Adrenal gland (tissue), 9 donors: ENCODE measurements at regions not wholly inside any gene's neighbourhood (a gene's known extent, or its start where the extent isn't known, plus 50 kb on each side); places are given as distances from the start of the nearest gene placed in this dataset.

Experiments
- DNase-seq, 7 donors: peaks; one replicate each; pipeline ENCODE4 v3.0.0-alpha.2; 2019 to 2020
- H3K27ac ChIP-seq, 5 donors: fragments of 200-600 bp; sonication (generic) in 4 of 5; 1 replicate in 3 of 5; 2 replicates in 2 of 5; pipeline versions ENCODE4 v1.5.1 to v1.8.0; 2016 to 2020; ENCODE audit warnings: mild to moderate bottlenecking in 1 of 5
- H3K27me3 ChIP-seq: fragments of 200-600 bp; 2 replicates; pipeline ENCODE4 v1.8.0; 2021
- H3K36me3 ChIP-seq, 2 donors: fragments of 200-600 bp; replicated peaks in 1 of 2; 1 replicate in 1 of 2; 2 replicates in 1 of 2; pipeline versions ENCODE4 v1.5.1 to v1.8.0; 2018 to 2022
- H3K4me1 ChIP-seq, 2 donors: fragments of 200-600 bp; replicated peaks in 1 of 2; 1 replicate in 1 of 2; 2 replicates in 1 of 2; pipeline versions ENCODE4 v1.5.1 to v1.8.0; 2018 to 2021
- H3K4me3 ChIP-seq, 4 donors: fragments of 200-600 bp; sonication (generic) in 3 of 4; one replicate each; pipeline ENCODE4 v1.5.1; 2016 to 2018
- H3K9me3 ChIP-seq, 3 donors: fragments of 200-600 bp; sonication (generic) in 1 of 3; replicated peaks in 1 of 3; 1 replicate in 2 of 3; 2 replicates in 1 of 3; pipeline versions ENCODE4 v1.5.1 to v1.8.0; 2016 to 2021
- POLR2A ChIP-seq, 2 donors: fragments of 450-650 bp; IDR thresholded peaks; one replicate each; pipeline ENCODE4 v1.6.1; 2017; ENCODE audit warnings: antibody characterized with exemption in 2 of 2, mild to moderate bottlenecking in 2 of 2, moderate library complexity in 1 of 2
- WGBS, 4 donors: extraction: QIAGEN DNeasy Blood & Tissue Kit in 2 of 4; methylation state at CpG; one replicate each; pipeline versions ENCODE4 v1.1.5 to v1.1.7; 2013 to 2017; 5-methylcytosine and 5-hydroxymethylcytosine counted together
- intact Hi-C, 2 donors: fragments of 100-400 bp; cut with DNase I; formaldehyde crosslinking; loops; one replicate each; pipeline versions ENCODE4 v1.14.1 to v1.15.0; 2022 to 2023
- TF ChIP-seq, protein P1 (sequence below), 6 experiments: fragments of 450-650 bp in 4 of 6; fragments of 200-600 bp in 2 of 6; sonication (generic) in 1 of 6; IDR thresholded peaks; 1 replicate in 5 of 6; 2 replicates in 1 of 6; pipeline versions ENCODE4 v1.5.1 to v1.8.0; 2016 to 2021; ENCODE audit warnings: antibody characterized with exemption in 6 of 6, mild to moderate bottlenecking in 2 of 6, moderate library complexity in 1 of 6
- donor health status: healthy with polysubstance abuse.
- donor health status: Bipolar disorder and iron deficiency.
- donor health status: DM: yes; HTN: yes; CAD: no.
- donor health status: DM: no; HTN: no; CAD: no.
- donor health status: DM: no; HTN: no; CAD: no.

DNA sequence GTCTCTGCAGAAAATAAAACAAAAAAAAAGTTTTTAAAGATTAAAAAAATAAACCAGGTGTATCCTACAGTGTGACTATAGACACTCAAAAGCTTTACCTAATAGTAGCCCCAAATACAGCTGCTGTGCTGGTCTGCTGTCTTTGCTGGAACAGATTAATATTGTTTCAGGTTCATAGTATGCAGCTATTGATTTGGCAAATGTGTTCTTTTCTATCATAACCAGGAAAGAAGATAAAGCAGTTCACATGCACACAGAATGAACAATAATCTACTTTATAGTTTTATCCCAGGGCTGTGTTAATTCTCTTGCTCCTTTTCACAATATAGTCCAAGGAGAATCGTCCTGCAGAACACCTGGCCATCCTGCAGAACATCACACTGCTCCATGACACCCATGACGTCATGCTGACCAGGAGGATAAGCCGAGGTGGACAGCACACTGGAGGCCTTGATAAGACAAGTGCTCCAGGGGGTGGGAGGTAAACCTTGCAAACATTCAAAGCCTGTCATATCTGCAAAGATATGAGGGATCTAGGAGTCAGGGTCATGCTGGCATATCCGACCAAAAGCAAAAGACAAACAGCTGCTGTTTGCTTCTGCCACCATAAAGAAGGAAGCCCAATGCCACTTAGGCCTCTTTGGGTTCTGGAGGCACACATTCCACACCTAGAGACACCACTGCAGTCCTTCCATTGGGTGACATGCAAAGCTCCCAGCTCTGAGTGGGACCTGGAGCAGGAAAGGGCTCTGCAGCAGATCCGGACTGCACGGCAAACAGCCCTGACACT is 86.1 kb upstream of the SLC2A1 start:
- no peak overlapping the region for H3K27ac ChIP-seq
- intact Hi-C loops: no loop called here
- DNase-seq: peak in 1 of 7 donors; percentile 60
- H3K27me3 ChIP-seq: no peaks in the 10 kb centered on the region
- H3K4me3 ChIP-seq: no peak overlapping the region
- no peaks in the 10 kb centered on the region for H3K9me3 ChIP-seq
- no peaks in the 10 kb centered on the region for H3K4me1 ChIP-seq
- 61 to 68% (median 61%) methylated on average over 5 to 6 of the region's 6 CpGs for WGBS, 4 donors
- TF ChIP-seq, protein P1, sequence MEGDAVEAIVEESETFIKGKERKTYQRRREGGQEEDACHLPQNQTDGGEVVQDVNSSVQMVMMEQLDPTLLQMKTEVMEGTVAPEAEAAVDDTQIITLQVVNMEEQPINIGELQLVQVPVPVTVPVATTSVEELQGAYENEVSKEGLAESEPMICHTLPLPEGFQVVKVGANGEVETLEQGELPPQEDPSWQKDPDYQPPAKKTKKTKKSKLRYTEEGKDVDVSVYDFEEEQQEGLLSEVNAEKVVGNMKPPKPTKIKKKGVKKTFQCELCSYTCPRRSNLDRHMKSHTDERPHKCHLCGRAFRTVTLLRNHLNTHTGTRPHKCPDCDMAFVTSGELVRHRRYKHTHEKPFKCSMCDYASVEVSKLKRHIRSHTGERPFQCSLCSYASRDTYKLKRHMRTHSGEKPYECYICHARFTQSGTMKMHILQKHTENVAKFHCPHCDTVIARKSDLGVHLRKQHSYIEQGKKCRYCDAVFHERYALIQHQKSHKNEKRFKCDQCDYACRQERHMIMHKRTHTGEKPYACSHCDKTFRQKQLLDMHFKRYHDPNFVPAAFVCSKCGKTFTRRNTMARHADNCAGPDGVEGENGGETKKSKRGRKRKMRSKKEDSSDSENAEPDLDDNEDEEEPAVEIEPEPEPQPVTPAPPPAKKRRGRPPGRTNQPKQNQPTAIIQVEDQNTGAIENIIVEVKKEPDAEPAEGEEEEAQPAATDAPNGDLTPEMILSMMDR (IDR thresholded peaks at IDR 0.05): no peak
- TF ChIP-seq POLR2A (IDR thresholded peaks at IDR 0.05): no peak
- no peaks in the 10 kb centered on the region for H3K36me3 ChIP-seq

DNA sequence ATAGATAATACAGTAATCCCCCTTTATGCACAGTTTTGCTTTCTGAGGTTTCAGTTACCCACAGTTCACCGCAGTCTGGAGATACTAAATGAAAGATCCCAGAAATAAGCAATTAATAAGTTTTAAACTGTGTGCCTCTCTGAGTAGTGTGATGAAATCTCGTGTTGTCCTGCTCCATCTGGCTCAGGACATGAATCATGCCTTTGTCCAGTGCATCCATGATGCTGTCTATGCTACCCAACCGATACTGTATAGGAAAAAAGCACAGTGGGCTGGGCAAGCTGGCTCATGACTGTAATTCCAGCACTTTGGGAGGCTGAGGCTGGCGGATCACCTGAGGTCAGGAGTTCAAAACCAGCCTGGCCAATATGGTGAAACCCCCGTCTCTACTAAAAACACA is 85.0 kb upstream of the SLC2A1 start:
- Histone ChIP-seq H3K4me3 (no peak overlapping the region), H3K36me3 (no peaks in the 10 kb centered on the region), H3K27me3 (no peaks in the 10 kb centered on the region), H3K4me1 (no peaks in the 10 kb centered on the region), H3K27ac (no peak overlapping the region), H3K9me3 (no peaks in the 10 kb centered on the region)
- WGBS, 4 donors: 77 to 90% (median 84%) methylated on average over 5 of the region's 5 CpGs
- TF ChIP-seq POLR2A (IDR thresholded peaks at IDR 0.05): no peak
- TF ChIP-seq, protein P1 (IDR thresholded peaks at IDR 0.05): no peak
- intact Hi-C loops: no loop called here
- DNase-seq: no peak

DNA sequence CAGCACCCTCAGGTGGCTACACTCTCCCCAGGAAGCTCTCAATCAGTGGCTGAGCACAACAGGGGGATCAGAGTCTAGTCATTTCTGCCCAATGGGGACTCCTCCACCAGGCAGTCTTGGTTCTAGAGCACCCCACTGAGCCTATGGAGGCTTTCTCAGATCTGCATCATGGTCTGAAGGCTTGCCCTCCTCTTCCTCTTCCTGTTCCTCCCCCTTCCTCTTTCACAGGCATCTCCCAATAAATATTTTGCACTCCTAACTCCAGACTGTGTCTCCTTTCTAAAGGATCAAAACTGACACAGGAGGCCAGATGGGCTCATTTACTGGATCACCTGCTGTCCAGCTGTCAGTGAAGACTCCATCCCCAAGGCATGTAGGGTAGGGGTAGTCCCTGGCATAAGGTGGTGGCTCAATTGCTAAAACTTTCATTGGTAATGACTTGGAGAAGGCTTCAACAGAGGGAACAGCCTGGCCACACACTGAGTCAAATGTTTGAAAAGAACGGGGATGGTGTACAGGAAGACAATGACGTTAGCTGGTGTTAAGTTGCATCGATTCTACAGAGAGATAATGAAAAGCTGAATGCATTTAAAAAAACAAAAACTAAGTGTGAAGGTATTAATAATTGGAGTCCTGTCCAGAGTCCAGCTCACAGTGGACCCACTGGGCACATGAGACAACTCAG is 84.2 kb upstream of the SLC2A1 start:
- H3K27me3 ChIP-seq: no peaks in the 10 kb centered on the region
- no peaks in the 10 kb centered on the region for H3K4me1 ChIP-seq
- DNase-seq: no peak
- WGBS, 4 donors: 85 to 93% (median 89%) methylated on average over 3 of the region's 3 CpGs
- no peak overlapping the region for H3K27ac ChIP-seq
- intact Hi-C loops: no loop called here
- H3K4me3 ChIP-seq: no peak overlapping the region
- TF ChIP-seq POLR2A (IDR thresholded peaks at IDR 0.05): no peak
- TF ChIP-seq, protein P1 (IDR thresholded peaks at IDR 0.05): no peak
- H3K36me3 ChIP-seq: no peaks in the 10 kb centered on the region
- H3K9me3 ChIP-seq: no peaks in the 10 kb centered on the region

DNA sequence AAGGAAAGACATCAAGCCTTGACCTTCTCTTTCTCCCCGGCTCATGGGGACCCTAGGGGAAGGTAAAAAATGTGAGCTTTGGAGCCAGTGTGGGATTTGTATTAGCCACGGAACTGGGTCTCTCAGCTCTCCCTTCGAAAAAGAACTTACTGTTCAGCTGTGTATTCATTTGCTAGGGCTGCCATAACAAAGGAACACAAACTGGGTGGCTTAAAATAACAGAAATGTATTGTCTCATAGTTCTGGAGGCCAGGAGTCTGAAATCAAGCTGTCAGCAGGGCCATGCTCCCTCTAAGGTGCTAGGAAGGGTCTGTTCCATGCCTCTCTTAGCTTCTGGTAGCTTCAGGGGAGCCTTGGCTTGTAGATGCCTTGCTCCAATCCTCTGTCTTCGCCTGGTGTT is 83.5 kb upstream of the SLC2A1 start:
- intact Hi-C loops: no loop called here
- no peak for DNase-seq
- 86 to 89% (median 88%) methylated on average over 4 of the region's 4 CpGs for WGBS, 4 donors
- no peaks in the 10 kb centered on the region for H3K9me3 ChIP-seq
- H3K4me1 ChIP-seq: no peaks in the 10 kb centered on the region
- no peaks in the 10 kb centered on the region for H3K27me3 ChIP-seq
- TF ChIP-seq, protein P1 (IDR thresholded peaks at IDR 0.05): no peak
- no peak for TF ChIP-seq POLR2A (IDR thresholded peaks at IDR 0.05)
- no peaks in the 10 kb centered on the region for H3K36me3 ChIP-seq
- H3K4me3 ChIP-seq: no peak overlapping the region
- H3K27ac ChIP-seq: no peak overlapping the region
